Stimulated activated CD4-positive, alpha-beta T cell treated with anti-CD3 and anti-CD28 coated beads, Interleukin-4, amount 100 ng/mL, for 4 hours (primary cell): ENCODE measurements at regions not wholly inside any gene's neighbourhood (a gene's known extent, or its start where the extent isn't known, plus 50 kb on each side); places are given as distances from the start of the nearest gene placed in this dataset.
A peak's percentile ranks its signal among the peaks of the same experiment; 100 is the strongest.
"Not testable (repeated sequence)": the region's sequence is repeated elsewhere in the genome, so short reads cannot be mapped to it uniquely, and the experiment has no call there.

Experiments
- DNase-seq, 2 experiments: peaks; one replicate each; pipeline ENCODE4 v3.0.0-alpha.2; 2020

DNA sequence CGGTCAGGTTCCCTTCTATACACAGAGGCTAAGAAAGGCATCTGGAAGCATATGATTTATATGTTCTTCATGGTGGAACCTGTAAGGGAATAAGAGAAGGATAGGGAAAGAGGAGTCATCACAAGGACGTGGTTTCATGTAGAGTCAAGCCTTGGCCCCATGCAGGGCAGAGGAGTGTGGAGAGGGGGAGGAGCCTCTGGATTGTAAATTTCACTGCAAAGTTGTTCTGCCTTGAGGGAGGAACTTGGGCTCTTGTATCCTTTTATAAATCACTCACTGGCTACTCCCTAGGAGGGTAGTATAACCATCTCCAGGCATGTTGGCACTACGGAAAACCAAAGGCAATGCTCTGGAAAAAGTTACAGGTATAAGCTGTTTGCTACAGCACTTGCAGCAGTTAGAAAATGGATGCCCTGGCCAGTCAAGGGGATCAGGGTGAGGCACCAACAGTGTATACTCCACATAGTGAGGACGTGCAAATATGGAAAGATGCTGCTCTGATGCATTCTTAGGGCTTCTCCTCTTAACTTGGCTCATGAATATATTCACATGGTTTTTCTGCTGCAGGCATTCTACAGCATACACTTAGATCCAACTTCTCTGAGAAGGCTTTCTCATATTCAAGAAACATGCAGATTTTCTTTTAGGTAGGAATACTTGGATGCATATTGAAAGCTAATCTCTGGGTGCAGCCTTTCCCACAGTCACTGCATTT lies 60.3 kb upstream of the ZNF81 start:
- no peak for DNase-seq

DNA sequence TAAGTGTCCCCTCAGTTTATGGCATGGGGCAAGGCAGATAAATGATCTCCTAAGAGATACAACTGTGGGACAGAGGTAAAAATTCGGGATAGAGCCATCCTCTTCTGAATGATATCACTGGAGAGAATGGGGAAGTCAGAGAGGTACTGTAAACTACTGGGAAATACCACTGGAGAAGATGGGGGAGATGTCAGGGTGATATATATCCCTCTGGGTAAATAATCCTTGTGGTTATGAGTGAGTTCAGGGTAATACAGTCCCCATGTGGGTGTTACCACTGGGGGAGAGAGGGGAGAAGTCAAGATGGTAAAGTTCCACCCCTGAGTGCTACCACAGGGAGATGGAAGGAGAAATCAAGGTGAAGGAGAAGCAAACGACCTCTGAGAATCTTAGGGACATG lies 63.9 kb upstream of the ZNF81 start:
- DNase-seq: no peak

DNA sequence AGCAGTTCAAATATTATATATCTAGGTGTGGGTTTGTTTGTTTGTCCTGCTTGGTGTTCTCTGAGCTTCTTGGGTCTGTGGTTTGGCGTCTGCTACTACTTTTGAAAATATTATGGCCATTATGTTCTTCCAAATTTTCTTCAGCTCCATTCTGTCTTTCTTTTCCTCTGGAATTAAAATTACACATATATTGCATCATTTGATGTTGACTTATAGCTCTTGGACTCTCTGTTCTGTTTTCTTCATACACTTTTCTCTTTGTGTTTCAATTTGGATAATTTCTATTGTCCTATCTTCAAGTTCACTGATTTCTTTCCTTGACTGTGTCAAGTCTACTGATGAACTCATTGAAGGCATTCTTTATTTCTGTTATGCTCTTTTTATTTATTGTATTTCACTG lies 65.2 kb upstream of the ZNF81 start:
- no peak for DNase-seq

DNA sequence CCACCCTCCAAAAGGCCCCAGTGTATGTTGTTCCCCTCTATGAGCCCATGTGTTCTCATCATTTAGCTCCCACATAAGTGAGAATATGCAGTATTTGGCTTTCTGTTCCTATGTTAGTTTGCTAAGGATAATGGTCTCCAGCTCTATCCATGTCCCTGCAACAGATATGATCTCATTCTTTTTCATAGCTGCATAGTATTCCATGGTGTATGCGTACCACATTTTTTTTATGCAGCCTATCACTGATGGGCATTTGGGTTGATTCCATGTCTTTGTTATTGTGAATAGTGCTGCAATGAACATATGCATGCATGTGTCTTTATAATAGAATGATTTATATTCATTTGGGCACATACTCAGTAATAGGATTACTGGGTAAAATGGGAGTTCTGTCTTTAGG lies 73.9 kb upstream of the ZNF81 start:
- not testable (repeated sequence) for DNase-seq

DNA sequence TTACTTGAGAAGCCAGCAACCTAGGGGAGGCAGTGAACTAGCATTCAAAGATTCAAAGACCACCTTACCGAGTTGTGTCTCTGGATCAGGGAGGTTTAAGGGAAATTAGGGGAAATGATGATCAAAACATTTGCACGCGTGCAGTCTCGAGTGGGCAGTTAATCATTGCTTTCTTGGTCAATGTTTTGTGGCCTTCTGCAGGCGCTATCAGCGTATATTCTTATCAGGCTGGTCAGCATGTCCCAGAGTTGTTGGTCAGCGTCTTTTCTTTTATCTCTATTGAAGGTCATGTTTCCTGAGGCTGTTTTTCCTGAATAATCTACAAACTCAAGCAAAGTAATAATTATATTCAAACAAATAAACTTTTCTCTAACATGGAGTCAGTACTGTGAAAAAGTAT lies 84.0 kb upstream of the ZNF81 start:
- DNase-seq: no peak

DNA sequence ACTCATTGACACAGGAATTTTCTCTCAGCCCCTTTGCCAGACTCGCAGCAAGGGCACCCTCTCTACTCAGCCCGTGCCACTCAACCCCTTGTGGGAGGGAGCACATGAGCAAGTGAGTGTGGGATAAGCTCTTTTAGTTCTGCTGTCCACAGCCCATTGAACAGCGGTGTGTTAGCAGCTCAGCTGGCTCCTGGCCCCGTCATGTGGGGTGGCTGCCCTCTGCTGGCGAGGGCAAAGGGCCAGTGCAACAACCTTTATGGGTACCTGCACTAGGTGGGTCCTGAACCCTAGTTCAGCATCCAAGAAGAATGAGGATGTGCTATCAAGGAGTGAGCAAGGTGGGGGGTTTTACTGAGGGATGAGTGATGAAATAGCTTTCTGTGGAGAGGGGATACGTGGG lies 85.0 kb upstream of the ZNF81 start:
- peak; percentile 11 to 31 for DNase-seq

DNA sequence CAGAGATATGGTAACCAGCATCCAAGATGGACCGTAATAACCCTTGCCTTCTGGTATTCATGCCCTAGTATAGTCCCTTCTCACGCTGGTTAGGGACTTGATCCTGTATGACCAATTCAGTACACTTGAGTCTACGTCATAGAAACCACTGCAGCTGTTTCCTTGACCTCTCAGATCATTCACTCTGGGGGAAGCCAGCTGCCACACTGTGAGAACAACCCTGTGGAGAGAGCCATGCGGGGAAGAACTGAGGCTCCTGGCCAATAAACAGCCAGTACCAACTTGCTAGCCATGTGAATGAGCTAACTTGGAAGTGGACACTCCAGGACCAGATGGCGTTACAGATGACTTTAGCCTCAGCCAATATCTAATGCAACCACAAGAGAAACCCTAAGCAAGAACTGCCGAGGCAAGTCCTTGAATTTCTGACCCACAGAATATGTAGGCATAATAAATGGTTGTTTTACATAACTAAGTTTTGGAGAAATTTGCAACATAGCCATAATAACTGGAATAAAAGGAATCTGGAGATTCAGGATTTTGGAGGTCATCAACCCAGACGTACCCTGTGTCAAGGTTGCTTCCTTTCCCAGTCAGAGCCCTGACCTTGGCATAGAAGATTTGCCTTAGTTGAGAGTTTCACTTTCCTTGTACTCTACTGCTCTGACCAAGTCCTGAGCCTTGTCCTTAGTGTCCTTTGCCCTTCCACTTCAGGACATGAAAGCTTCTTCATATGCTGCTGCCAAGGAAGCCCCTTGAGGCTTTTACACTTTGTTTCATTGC lies 87.3 kb upstream of the ZNF81 start:
- DNase-seq: no peak

DNA sequence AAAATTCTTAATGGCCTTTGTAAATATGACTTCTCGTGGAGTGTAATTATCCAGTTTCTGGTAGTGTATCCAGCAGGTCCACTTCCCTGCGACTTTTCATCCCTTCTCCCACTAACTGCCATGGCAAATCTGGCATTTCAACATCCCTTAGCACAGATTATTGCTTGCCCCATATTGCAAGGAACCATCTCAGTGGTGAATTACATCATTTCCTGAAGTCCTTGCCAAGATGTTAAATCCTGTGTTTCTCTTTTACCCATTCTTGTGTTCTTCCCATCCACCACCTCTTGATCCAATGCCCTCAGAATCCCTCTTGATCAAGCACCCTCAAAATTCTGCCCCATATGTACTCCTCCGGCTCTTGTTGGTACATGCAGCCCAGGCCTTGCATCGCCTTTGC lies 88.1 kb upstream of the ZNF81 start:
- DNase-seq: no peak

DNA sequence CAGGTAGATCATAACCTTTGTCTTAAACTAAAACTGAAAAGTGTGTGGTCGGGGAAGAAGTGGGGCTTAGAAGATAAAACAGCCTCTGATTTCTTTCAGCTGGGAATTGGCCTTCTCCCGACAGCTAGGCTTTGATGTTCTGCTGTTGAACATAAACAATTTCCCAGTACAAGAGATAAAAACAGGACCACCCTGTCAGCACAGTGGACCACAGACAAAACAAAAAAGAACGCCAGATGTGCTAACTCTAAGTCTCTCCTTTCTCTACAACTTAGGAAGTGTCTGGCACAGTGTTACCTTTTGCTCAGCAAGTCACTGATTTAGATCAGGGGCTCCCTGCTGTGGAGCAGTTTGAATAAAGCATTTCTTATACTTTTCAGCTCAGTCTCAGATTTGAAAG lies 87.5 kb upstream of the UXT start:
- no peak for DNase-seq

DNA sequence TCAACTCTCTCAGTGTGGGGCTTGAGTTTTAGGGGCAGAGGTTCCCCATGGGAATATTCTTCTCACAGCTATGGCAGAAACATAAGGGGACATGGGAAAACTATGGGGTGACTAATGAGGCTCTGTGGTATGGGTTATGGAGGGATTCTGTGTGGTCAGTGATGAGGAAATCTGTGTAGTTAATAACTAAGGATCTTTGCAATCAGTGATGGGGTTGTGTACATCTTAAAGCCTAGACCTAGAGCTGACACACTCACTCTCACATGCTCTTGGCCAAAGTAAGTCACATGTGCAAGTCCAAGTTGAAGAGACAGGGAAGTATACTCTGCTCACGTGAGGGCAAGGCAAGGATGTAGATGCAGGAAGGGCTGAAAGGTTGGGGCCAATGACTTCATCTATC lies 86.4 kb upstream of the UXT start:
- DNase-seq: no peak

DNA sequence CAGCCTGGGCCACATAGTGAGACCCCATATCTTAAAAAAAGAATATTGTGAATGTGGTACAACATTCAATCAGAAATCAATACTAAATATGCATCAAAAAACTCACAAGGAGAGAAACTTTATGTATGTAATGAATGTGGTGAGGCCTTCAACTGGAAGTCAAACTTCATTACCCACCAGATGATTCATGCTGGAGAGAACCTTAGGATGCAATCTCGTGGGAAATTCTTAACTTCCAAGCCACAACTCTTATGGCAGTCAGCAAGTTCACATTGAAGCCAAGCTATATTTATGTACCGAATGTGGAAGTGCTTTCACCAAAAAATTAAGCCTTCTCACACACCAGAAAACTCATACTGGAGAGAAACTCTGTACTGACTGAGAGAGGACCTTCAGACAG lies 84.5 kb upstream of the UXT start:
- no peak for DNase-seq

DNA sequence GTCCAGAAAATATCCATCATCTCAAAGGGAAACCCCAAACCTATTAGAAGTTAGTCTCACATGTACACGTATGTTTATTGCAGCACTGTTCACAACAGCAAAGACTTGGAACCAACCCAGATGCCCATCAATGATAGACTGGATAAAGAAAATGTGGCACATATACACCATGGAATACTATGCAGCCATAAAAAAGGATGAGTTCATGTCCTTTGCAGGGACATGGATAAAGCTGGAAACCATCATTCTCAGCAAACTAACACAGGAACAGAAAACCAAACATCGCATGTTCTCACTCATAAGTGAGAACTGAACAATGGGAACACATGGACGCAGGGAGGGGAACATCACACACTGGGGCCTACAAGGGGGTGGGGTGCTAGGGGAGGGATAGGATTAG lies 79.9 kb upstream of the UXT start:
- not testable (repeated sequence) for DNase-seq

DNA sequence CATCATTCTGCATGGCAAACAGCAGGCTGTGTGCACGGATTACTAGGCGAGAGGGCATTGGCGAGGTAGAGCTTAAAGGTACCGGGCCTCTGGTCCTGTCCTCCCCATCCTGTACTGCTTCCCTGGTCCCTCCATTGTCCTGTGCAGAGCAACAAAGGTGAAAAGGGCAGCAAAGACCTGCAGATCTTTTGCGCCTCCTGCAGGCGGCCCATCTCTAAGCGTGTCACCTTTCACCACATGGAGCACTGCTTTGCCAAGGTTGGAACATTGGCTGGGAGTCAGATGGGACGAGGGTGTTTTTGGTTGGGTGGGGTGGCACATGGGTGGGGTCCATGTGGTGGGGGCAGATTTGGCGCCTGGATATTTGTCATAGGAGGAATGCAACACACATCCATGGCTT lies 64.7 kb upstream of the UXT start:
- peak in 1 of 2 experiments; percentile 5 for DNase-seq

DNA sequence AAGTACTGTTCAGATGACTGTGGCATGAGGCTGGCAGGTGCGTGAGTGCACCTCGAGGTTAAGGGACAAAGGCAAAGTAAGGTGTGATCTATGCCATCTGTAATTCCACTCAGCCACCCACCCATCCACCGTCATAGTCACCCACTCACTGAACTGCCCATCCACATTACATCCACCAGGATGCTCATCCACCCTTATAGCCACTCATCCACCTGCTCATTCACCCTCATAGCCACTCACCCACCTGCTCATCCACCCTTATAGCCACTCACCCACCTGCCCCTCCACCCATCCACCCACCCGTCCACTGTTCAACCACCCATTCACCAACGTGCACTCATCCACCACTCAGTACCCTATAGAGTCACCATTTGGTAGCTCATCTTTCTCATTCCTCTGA lies 64.1 kb upstream of the UXT start:
- DNase-seq: no peak

DNA sequence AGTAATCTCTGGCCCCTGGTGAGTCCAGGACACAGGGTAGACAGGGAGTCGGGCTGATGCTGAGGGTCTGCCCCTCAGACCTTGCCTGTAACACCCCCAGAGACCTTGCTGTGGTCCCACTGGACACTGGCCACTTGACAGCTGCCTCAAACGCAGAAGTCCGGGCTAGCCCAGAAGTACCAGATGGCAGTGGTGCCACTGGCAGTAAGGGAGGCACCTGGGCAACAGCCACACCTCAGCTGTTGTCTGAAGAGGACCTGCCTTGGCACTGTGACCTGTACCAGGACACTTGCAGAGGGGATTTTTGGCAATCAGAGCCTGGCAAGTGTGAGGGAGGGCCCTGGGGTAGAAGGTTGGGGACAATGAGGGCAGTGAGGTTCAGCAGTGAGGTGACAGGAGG lies 63.3 kb upstream of the UXT start:
- no peak for DNase-seq

DNA sequence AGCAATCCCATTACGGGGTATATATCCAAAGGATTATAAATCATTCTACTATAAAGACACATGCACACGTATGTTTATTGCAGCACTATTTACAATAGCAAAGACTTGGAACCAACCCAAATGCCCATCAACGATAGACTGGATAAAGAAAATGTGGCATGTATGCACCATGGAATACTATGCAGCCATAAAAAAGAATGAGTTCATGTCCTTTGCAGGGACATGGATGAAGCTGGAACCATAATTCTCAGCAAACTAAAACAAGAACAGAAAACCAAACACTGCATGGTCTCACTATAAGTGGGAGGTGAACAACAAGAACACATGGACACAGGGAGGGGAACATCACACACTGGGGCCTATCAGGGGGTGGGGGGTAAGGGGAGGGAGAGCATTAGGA lies 56.1 kb upstream of the UXT start:
- DNase-seq: not testable (repeated sequence)

DNA sequence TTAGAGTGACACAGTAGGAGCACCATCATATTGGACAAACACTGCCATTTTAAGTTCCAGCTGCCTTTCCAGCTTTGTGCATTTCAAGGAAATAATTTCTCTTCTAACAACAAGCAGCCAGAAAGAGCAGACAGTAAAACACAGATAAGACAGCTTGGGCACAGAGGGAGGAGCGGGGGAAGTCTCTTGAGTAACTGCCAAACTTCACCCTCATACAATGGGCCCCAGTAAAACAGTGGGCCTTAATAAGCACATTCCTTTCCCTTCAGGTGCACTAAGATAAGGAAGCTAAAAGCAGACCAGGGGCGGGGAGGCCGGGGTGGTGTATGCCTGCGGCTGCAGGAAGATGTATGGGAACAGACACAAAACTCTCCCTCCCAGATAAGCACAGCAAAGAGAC lies 53.7 kb upstream of the UXT start:
- DNase-seq: not testable (repeated sequence)

DNA sequence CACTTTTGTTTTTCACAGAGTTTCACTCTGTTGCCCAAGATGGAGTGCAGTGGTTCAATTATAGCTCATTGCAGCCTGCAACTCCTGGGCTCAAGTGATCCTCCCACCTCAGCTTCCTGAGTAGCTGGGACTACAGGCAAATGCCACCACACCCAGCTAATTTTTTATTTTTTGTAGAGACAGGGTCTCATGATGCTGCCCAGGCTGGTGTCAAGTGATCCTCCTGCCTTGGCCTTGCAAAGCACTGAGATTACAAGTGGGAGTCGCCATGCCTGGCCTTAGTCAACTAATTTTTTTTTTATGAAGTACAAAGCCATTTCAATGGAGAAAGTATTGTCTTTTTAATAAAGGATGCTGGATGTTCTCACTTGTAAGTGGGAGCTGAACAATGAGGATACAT lies 51.3 kb upstream of the UXT start:
- no peak for DNase-seq
